Spinal cord (tissue), 9 donors: ENCODE measurements at regions not wholly inside any gene's neighbourhood (a gene's known extent, or its start where the extent isn't known, plus 50 kb on each side); places are given as distances from the start of the nearest gene placed in this dataset.
A peak's percentile ranks its signal among the peaks of the same experiment; 100 is the strongest.

ENCODE experiments used
- DNase-seq, 6 donors: peaks; one replicate each; pipeline versions ENCODE4 v3.0.0 to v3.0.0-alpha.2; 2013 to 2015; ENCODE audit warnings: low spot score in 6 of 6, low read depth in 4 of 6
- H3K27ac ChIP-seq: one replicate; pipeline ENCODE4 v1.5.1; 2013; ENCODE audit warnings: low read depth, low read length, control low read depth
- H3K27me3 ChIP-seq: one replicate; pipeline ENCODE4 v1.6.1; 2013; ENCODE audit warnings: low read length; ENCODE audit not compliant: control insufficient read depth, insufficient read depth
- H3K36me3 ChIP-seq: one replicate; pipeline ENCODE4 v1.6.1; 2013; ENCODE audit warnings: low read length; ENCODE audit not compliant: control insufficient read depth, insufficient read depth
- H3K4me1 ChIP-seq: one replicate; pipeline ENCODE4 v1.6.1; 2013; ENCODE audit warnings: low read length; ENCODE audit not compliant: control insufficient read depth, insufficient read depth
- H3K4me3 ChIP-seq: one replicate; pipeline ENCODE4 v1.5.1; 2013; ENCODE audit warnings: low read depth, low read length, control low read depth
- H3K9me3 ChIP-seq: one replicate; pipeline ENCODE4 v1.6.1; 2013; ENCODE audit warnings: low read length; ENCODE audit not compliant: control insufficient read depth, insufficient read depth
- WGBS: methylation state at CpG from one replicate; pipeline ENCODE4 v1.1.5; 2013; ENCODE audit warnings: missing lambda C conversion rate; ENCODE audit not compliant: insufficient coverage; 5-methylcytosine and 5-hydroxymethylcytosine counted together
- donor health status: healthy.

DNA sequence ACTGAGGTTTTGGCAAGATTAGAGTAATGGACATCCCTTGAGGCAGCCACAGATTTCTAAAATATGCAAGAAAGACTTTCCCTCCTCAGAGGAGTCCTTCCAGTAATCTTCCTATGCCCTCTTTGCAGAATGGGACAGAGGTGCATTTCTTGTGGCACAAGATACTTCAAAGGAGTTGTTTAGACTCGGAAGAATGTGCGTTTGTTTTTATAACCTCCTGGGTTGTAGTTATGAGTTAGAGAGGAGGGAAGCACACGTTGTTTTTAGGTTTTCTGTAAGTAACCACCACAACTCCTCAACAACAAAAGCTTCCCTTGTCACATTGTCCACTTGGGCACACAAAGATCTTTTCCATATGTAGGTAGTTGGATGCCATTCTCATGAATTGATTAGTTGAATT, 78.1 kb upstream of the GLI3 start:
- H3K27ac ChIP-seq = no peak overlapping the region
- no peaks in the 10 kb centered on the region for H3K27me3 ChIP-seq
- H3K9me3 ChIP-seq = no peaks in the 10 kb centered on the region
- no peak overlapping the region for H3K4me3 ChIP-seq
- 40% methylated on average over 1 of the region's 3 CpGs for WGBS
- no peak for DNase-seq
- H3K4me1 ChIP-seq = no peaks in the 10 kb centered on the region
- no peaks in the 10 kb centered on the region for H3K36me3 ChIP-seq

DNA sequence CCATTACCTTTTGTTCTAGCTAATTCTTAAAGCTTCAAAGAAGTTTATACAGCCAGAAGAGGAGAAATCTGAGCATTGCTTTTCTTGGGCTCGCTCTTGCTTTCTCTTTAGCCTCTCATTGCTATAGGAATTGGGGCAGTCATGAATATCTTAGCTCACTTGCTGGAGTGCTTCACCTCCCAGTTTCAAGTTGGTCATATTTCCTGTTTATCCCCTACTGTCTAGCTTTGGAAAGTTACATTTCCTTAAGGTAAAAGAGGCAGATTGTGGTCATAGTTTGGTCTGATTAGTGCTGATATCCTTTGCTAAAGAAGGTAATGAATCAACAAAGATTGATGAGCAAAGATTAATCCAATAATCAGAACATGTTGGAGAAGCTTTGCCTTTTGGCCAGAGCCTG, 77.7 kb upstream of the GLI3 start:
- no peaks in the 10 kb centered on the region for H3K27me3 ChIP-seq
- H3K9me3 ChIP-seq = no peaks in the 10 kb centered on the region
- no peak overlapping the region for H3K27ac ChIP-seq
- H3K4me3 ChIP-seq = no peak overlapping the region
- H3K36me3 ChIP-seq = no peaks in the 10 kb centered on the region
- H3K4me1 ChIP-seq = no peaks in the 10 kb centered on the region
- peak in 1 of 6 donors; percentile 13 for DNase-seq
- no CpG with 5 or more reads among the region's 1 CpG for WGBS

DNA sequence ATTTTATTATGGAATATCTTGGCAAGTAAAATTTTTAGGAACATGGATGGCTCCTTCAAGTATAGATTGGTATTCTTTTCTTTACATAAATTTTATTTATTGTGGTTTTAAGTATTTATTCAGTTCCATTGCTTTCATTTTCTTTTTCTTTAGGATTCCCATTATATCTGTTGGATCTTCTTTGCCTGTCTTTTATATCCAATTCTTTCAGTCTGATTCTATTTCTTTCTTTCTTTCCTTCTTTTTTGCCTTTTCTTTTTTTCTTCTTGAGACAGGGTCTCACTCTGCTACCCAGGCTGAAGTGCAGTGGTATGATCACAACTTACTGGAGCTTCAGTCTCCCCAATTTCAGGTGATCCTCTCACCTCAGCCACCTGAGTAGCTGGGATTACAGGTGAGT, 74.2 kb upstream of the GLI3 start:
- Histone ChIP-seq H3K4me1 (no peaks in the 10 kb centered on the region), H3K36me3 (no peaks in the 10 kb centered on the region), H3K27me3 (no peaks in the 10 kb centered on the region), H3K4me3 (no peak overlapping the region), H3K27ac (no peak overlapping the region), H3K9me3 (no peaks in the 10 kb centered on the region)
- no peak for DNase-seq

DNA sequence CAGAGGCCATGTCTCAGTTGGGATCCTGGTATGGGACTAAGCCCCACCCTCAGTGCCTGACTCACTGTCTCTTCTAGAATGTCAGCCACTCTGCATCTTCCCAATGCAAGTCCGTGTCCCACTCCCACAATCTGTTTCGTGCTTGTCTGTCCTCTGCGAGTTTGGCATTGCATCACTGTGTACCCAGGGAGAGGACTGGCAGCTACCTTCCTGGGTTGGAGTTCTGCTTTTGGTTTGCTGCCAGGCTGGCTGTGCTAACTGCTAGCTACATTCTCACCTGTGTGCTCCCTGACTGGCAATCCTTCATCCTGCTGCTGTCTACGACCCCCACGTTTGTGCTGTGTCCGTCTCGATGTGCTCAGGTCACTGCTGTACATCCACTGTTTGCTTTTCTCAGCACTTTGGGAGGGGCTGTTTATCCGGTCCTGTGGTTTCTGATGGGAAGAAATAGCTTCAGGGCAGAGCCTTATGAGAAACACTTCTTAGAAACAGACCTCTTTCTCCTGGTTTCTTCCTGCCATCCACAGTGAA, 56.0 kb upstream of the GLI3 start:
- Histone ChIP-seq H3K27me3 (no peaks in the 10 kb centered on the region), H3K9me3 (no peaks in the 10 kb centered on the region), H3K27ac (no peak overlapping the region), H3K4me1 (no peaks in the 10 kb centered on the region), H3K4me3 (no peak overlapping the region), H3K36me3 (no peaks in the 10 kb centered on the region)
- DNase-seq = peak in 1 of 6 donors; percentile 17
- WGBS = 64% methylated on average over 5 of the region's 8 CpGs

DNA sequence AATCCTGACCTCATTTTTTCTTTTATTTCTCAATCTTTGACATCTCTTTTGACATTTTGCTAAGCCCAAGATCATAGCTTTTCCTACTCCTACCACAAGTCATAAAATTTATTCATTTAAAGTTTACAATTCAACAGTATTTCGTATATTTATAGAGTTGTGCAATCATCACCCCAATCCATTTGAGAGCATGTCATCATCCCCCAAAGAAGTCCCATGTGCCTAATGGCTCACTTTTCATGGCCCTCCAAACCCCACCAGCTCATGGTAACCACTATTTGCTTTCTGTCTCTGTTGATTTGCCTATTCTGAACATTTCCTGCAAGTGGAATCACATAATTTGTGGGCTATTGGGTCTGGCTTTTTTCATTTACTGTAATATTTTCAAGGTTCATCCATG, 52.5 kb upstream of the GLI3 start:
- no CpG with 5 or more reads among the region's 1 CpG for WGBS
- Histone ChIP-seq H3K27ac (no peak overlapping the region), H3K9me3 (no peaks in the 10 kb centered on the region), H3K4me3 (no peak overlapping the region), H3K4me1 (no peaks in the 10 kb centered on the region), H3K27me3 (no peaks in the 10 kb centered on the region), H3K36me3 (no peaks in the 10 kb centered on the region)
- no peak for DNase-seq
